Islet of Langerhans (tissue), 1 donor: ENCODE measurements at regions not wholly inside any gene's neighbourhood (a gene's known extent, or its start where the extent isn't known, plus 50 kb on each side); places are given as distances from the start of the nearest gene placed in this dataset.
"Not testable (repeated sequence)": the region's sequence is repeated elsewhere in the genome, so short reads cannot be mapped to it uniquely, and the experiment has no call there.

ENCODE experiments used
- FAIRE-seq: peaks from one replicate; lab custom pipeline; 2011; peaks lifted over from hg19 to GRCh38; lab: Jason Lieb, UNC

- FAIRE-seq = not testable (repeated sequence)
These were observed 63.1 kb upstream of the POTEC start for GRCh38 chr18:14606546-14606945.

GRCh38 chr18:14607360-14607759 lies 64.0 kb upstream of the POTEC start:
- not testable (repeated sequence) for FAIRE-seq

- FAIRE-seq = not testable (repeated sequence)
These were observed 69.0 kb upstream of the POTEC start for GRCh38 chr18:14612422-14612821.

GRCh38 chr18:14614485-14614884 lies 71.1 kb upstream of the POTEC start:
- peak; percentile 24 for FAIRE-seq

GRCh38 chr18:14627336-14627735 lies 83.9 kb upstream of the POTEC start:
- not testable (repeated sequence) for FAIRE-seq

- not testable (repeated sequence) for FAIRE-seq
These were observed 85.1 kb upstream of the POTEC start for GRCh38 chr18:14628323-14628978.

GRCh38 chr18:14628979-14629325 lies 85.6 kb upstream of the POTEC start:
- not testable (repeated sequence) for FAIRE-seq

GRCh38 chr18:14632976-14633375 lies 89.6 kb upstream of the POTEC start:
- FAIRE-seq = not testable (repeated sequence)

- FAIRE-seq = not testable (repeated sequence)
These were observed 94.6 kb upstream of the POTEC start for GRCh38 chr18:14638008-14638407.

GRCh38 chr18:14641121-14641520 lies 97.7 kb upstream of the POTEC start:
- FAIRE-seq = not testable (repeated sequence)

GRCh38 chr18:14643715-14644290 lies 100.4 kb upstream of the POTEC start:
- FAIRE-seq = not testable (repeated sequence)

GRCh38 chr18:14693051-14693450 lies 54.9 kb upstream of the ANKRD30B start:
- not testable (repeated sequence) for FAIRE-seq

GRCh38 chr18:14693882-14694281 lies 54.1 kb upstream of the ANKRD30B start:
- not testable (repeated sequence) for FAIRE-seq

GRCh38 chr18:14698006-14698405 lies 50.0 kb upstream of the ANKRD30B start:
- not testable (repeated sequence) for FAIRE-seq
